ENCODE measurements at regions not wholly inside any gene's neighbourhood (a gene's known extent, or its start where the extent isn't known, plus 50 kb on each side); places are given as distances from the start of the nearest gene placed in this dataset.

DNA sequence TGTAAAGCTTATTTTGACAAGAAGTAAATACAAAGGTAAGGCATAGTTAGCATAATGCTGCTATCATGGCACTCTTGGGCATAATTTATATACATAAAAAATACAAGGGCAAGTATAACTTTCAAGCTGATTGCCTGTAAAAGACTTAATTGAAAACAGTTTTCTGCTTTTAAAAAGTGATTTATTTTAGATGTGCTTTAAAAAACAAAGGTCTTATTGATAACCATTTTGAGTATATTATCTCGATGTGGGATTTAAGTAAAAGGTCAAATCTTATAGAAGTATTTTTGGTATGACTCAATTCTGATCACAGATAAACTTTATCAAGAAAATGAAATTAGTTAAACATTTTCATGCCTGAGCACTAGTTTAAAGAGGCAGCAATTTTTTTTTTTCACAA is 175.8 kb downstream of the KCNRG start:
- CTCF ChIA-PET, result no interaction called here

GRCh38 chr13:50192272-50192813 is 177.1 kb downstream of the KCNRG start:
- no TSS peak for BruUV-seq (replicated peaks)
- H3K27ac ChIP-seq, result no peak overlapping the region
- H3K4me3 ChIP-seq, result no peak overlapping the region
- H3F3A ChIP-seq (ENCODE audit: insufficient read depth, low read depth), result no peaks in the 10 kb centered on the region
- no peaks in the 10 kb centered on the region for H3K79me2 ChIP-seq (ENCODE audit: low read depth)
- no peaks in the 10 kb centered on the region for H3K4me1 ChIP-seq (replicated peaks; ENCODE audit: insufficient read depth)
- no peak overlapping the region for H3K4me2 ChIP-seq
- POLR2A ChIA-PET (ENCODE audit: unreplicated experiment), result no interaction called here
- TF ChIP-seq EZH2 (IDR thresholded peaks at IDR 0.05; ENCODE audit: low read depth), result no peak
- TF ChIP-seq, protein P1, sequence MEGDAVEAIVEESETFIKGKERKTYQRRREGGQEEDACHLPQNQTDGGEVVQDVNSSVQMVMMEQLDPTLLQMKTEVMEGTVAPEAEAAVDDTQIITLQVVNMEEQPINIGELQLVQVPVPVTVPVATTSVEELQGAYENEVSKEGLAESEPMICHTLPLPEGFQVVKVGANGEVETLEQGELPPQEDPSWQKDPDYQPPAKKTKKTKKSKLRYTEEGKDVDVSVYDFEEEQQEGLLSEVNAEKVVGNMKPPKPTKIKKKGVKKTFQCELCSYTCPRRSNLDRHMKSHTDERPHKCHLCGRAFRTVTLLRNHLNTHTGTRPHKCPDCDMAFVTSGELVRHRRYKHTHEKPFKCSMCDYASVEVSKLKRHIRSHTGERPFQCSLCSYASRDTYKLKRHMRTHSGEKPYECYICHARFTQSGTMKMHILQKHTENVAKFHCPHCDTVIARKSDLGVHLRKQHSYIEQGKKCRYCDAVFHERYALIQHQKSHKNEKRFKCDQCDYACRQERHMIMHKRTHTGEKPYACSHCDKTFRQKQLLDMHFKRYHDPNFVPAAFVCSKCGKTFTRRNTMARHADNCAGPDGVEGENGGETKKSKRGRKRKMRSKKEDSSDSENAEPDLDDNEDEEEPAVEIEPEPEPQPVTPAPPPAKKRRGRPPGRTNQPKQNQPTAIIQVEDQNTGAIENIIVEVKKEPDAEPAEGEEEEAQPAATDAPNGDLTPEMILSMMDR (conservative IDR thresholded peaks at IDR 0.05), result no peak
- DNase-seq, result no peak
- H3K9me3 ChIP-seq (ENCODE audit: insufficient read depth, low read depth), result no peaks in the 10 kb centered on the region
- no peaks in the 10 kb centered on the region for H4K20me1 ChIP-seq (ENCODE audit: insufficient read depth)
- intact Hi-C loops (cut with micrococcal nuclease; ENCODE audit: unreplicated experiment), result no loop called here
- H2AFZ ChIP-seq, result no peak overlapping the region
- no peaks in the 10 kb centered on the region for H3K36me3 ChIP-seq (ENCODE audit: low read depth)
- H3K9me2 ChIP-seq (ENCODE audit: insufficient read depth), result no peaks in the 10 kb centered on the region
- CTCF ChIA-PET, result no interaction called here
- no peaks in the 10 kb centered on the region for H3K27me3 ChIP-seq (ENCODE audit: insufficient read depth, low read depth)

More for the DNA sequence above, 175.8 kb downstream of the KCNRG start:
- Histone ChIP-seq H3K4me2 (no peak overlapping the region), H3F3A (ENCODE audit: insufficient read depth, low read depth) (no peaks in the 10 kb centered on the region), H3K4me1 (replicated peaks; ENCODE audit: insufficient read depth) (no peaks in the 10 kb centered on the region), H3K4me3 (no peak overlapping the region), H3K9me2 (ENCODE audit: insufficient read depth) (no peaks in the 10 kb centered on the region), H4K20me1 (ENCODE audit: insufficient read depth) (no peaks in the 10 kb centered on the region), H3K27ac (no peak overlapping the region), H2AFZ (no peak overlapping the region), H3K79me2 (ENCODE audit: low read depth) (no peaks in the 10 kb centered on the region), H3K9me3 (ENCODE audit: insufficient read depth, low read depth) (peaks cover 4% of the 10 kb centered on the region; the same call in 1 of the 2 replicates), H3K27me3 (ENCODE audit: insufficient read depth, low read depth) (no peaks in the 10 kb centered on the region), H3K36me3 (ENCODE audit: low read depth) (no peaks in the 10 kb centered on the region)
- TF ChIP-seq, protein P1 (conservative IDR thresholded peaks at IDR 0.05), result no peak
- no peak for TF ChIP-seq EZH2 (IDR thresholded peaks at IDR 0.05; ENCODE audit: low read depth)
- intact Hi-C loops (cut with micrococcal nuclease; ENCODE audit: unreplicated experiment), result no loop called here
- no TSS peak for BruUV-seq (replicated peaks)
- POLR2A ChIA-PET (ENCODE audit: unreplicated experiment), result no interaction called here
- DNase-seq, result no peak

GRCh38 chr13:50195045-50195444 is 179.8 kb downstream of the KCNRG start:
- ChIA-PET CTCF (no interaction called here), POLR2A (ENCODE audit: unreplicated experiment) (no interaction called here)
- no peak for DNase-seq
- intact Hi-C loops (cut with micrococcal nuclease; ENCODE audit: unreplicated experiment), result no loop called here
- H3F3A ChIP-seq (ENCODE audit: insufficient read depth, low read depth), result no peaks in the 10 kb centered on the region
- H3K4me2 ChIP-seq, result no peak overlapping the region
- no peaks in the 10 kb centered on the region for H3K9me3 ChIP-seq (ENCODE audit: insufficient read depth, low read depth)
- no peak overlapping the region for H3K4me3 ChIP-seq
- no peaks in the 10 kb centered on the region for H3K9me2 ChIP-seq (ENCODE audit: insufficient read depth)
- no peak overlapping the region for H2AFZ ChIP-seq
- TF ChIP-seq, protein P1 (conservative IDR thresholded peaks at IDR 0.05), result no peak
- TF ChIP-seq EZH2 (IDR thresholded peaks at IDR 0.05; ENCODE audit: low read depth), result no peak
- H3K27me3 ChIP-seq (ENCODE audit: insufficient read depth, low read depth), result no peaks in the 10 kb centered on the region
- H4K20me1 ChIP-seq (ENCODE audit: insufficient read depth), result no peaks in the 10 kb centered on the region
- H3K4me1 ChIP-seq (replicated peaks; ENCODE audit: insufficient read depth), result no peaks in the 10 kb centered on the region
- H3K27ac ChIP-seq, result no peak overlapping the region
- H3K36me3 ChIP-seq (ENCODE audit: low read depth), result no peaks in the 10 kb centered on the region
- no TSS peak for BruUV-seq (replicated peaks)
- H3K79me2 ChIP-seq (ENCODE audit: low read depth), result no peaks in the 10 kb centered on the region

Measured in PC-9 (cell line).